ENCODE measurements at regions not wholly inside any gene's neighbourhood (a gene's known extent, or its start where the extent isn't known, plus 50 kb on each side); places are given as distances from the start of the nearest gene placed in this dataset.

GRCh38 chr9:80569236-80569635 is 997.5 kb downstream of the TLE4 start:
- no peak overlapping the region for H2BK15ac ChIP-seq (ENCODE audit: low read depth, low read length)
- H3K23ac ChIP-seq (ENCODE audit: insufficient read length, low read depth, low read length): no peak overlapping the region
- H4K91ac ChIP-seq (ENCODE audit: insufficient read length, low read depth, low read length): no peak overlapping the region
- H2AK5ac ChIP-seq (ENCODE audit: insufficient read length, low read length): no peak overlapping the region
- no peaks in the 10 kb centered on the region for H3K79me1 ChIP-seq (ENCODE audit: insufficient read depth, low read depth, low read length, poor library complexity, severe bottlenecking)
- Mint-ChIP-seq H3K36me3 (ENCODE audit: insufficient read depth in 1 of 3, low read depth in 3 of 3) (peaks cover 9 to 34% (median 11%) of the 10 kb centered on the region in 3 experiments), H3K9me3 (peaks cover 39 to 42% of the 10 kb centered on the region in 2 experiments), H3K4me1 (no peaks in the 10 kb centered on the region), H3K27me3 (ENCODE audit: low read depth) (no peaks in the 10 kb centered on the region), H3K4me3 (no peak overlapping the region), H3K27ac (no peak overlapping the region)
- no peak overlapping the region for H3K4ac ChIP-seq (ENCODE audit: low read depth, low read length)
- H3K56ac ChIP-seq (ENCODE audit: insufficient read length, low read depth, low read length): no peak overlapping the region
- no peak overlapping the region for H3K4me2 ChIP-seq (ENCODE audit: insufficient read depth, insufficient read length, low read length)
- no peak overlapping the region for H2AFZ ChIP-seq (ENCODE audit: low read length)
- H3K23me2 ChIP-seq (ENCODE audit: insufficient read length, low read depth, low read length, poor library complexity, severe bottlenecking): no peaks in the 10 kb centered on the region
- no peak overlapping the region for H2BK20ac ChIP-seq (ENCODE audit: low read depth, low read length, poor library complexity, severe bottlenecking)
- no peak overlapping the region for H4K5ac ChIP-seq (ENCODE audit: insufficient read length, low read depth, low read length)
- H3K9me3 ChIP-seq (ENCODE audit: control insufficient read depth, low read depth, low read length): no peaks in the 10 kb centered on the region
- H3K14ac ChIP-seq (ENCODE audit: insufficient read depth, low read length): no peak overlapping the region
- no peak overlapping the region for H2BK120ac ChIP-seq (ENCODE audit: low read depth, low read length, poor library complexity, severe bottlenecking)
- H2BK12ac ChIP-seq (ENCODE audit: insufficient read length, low read depth, low read length): no peak overlapping the region
- no peaks in the 10 kb centered on the region for H3K27me3 ChIP-seq (ENCODE audit: insufficient read depth, low read length)
- no peak overlapping the region for H4K8ac ChIP-seq (replicated peaks; ENCODE audit: insufficient read length, low read depth, low read length)
- DNase-seq: no peak
- no peak overlapping the region for H2BK5ac ChIP-seq (ENCODE audit: insufficient read length, low read length)
- WGBS (ENCODE audit: extremely low coverage, insufficient read length, low lambda C conversion rate): no CpG with 5 or more reads among the region's 1 CpG
- H4K20me1 ChIP-seq (ENCODE audit: control insufficient read depth, insufficient read depth, insufficient read length): no peaks in the 10 kb centered on the region
- TF ChIP-seq, protein P1, sequence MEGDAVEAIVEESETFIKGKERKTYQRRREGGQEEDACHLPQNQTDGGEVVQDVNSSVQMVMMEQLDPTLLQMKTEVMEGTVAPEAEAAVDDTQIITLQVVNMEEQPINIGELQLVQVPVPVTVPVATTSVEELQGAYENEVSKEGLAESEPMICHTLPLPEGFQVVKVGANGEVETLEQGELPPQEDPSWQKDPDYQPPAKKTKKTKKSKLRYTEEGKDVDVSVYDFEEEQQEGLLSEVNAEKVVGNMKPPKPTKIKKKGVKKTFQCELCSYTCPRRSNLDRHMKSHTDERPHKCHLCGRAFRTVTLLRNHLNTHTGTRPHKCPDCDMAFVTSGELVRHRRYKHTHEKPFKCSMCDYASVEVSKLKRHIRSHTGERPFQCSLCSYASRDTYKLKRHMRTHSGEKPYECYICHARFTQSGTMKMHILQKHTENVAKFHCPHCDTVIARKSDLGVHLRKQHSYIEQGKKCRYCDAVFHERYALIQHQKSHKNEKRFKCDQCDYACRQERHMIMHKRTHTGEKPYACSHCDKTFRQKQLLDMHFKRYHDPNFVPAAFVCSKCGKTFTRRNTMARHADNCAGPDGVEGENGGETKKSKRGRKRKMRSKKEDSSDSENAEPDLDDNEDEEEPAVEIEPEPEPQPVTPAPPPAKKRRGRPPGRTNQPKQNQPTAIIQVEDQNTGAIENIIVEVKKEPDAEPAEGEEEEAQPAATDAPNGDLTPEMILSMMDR (conservative IDR thresholded peaks at IDR 0.05): no peak
- no peaks in the 10 kb centered on the region for H3K79me2 ChIP-seq (ENCODE audit: insufficient read depth, low read length)
- H3K9ac ChIP-seq (ENCODE audit: extremely low read depth, insufficient read length, low read length): no peak overlapping the region
- no peak overlapping the region for H3T11ph ChIP-seq (ENCODE audit: low read length)
- H3K4me1 ChIP-seq (ENCODE audit: insufficient read depth, low read length): no peaks in the 10 kb centered on the region
- no peak overlapping the region for H3K18ac ChIP-seq (ENCODE audit: insufficient read length, low read depth, low read length)
- no peak overlapping the region for H3K27ac ChIP-seq (ENCODE audit: insufficient read length, low read depth, low read length)

All from H9 (cell line).